Sigmoid colon (tissue), 4 donors: ENCODE measurements at regions not wholly inside any gene's neighbourhood (a gene's known extent, or its start where the extent isn't known, plus 50 kb on each side); places are given as distances from the start of the nearest gene placed in this dataset.
"Not testable (repeated sequence)": the region's sequence is repeated elsewhere in the genome, so short reads cannot be mapped to it uniquely, and the experiment has no call there.

Source experiments
- POLR2A ChIP-seq, 2 donors: fragments of 450-650 bp; IDR thresholded peaks; one replicate each; pipeline ENCODE4 v1.6.1; 2016; ENCODE audit warnings: antibody characterized with exemption in 2 of 2, mild to moderate bottlenecking in 2 of 2, moderate library complexity in 2 of 2
- POLR2AphosphoS5 ChIP-seq, 4 donors: sonication (generic); formaldehyde crosslinking; IDR thresholded peaks; one replicate each; pipeline ENCODE4 v1.6.1; 2017; ENCODE audit warnings: antibody characterized with exemption in 4 of 4
- TF ChIP-seq, protein P1 (sequence below), 4 experiments: fragments of 450-650 bp in 3 of 4; fragments of 200-600 bp in 1 of 4; IDR thresholded peaks; one replicate each; pipeline ENCODE4 v1.5.1; 2016 to 2019; ENCODE audit warnings: antibody characterized with exemption in 4 of 4, mild to moderate bottlenecking in 3 of 4, moderate library complexity in 2 of 4

DNA sequence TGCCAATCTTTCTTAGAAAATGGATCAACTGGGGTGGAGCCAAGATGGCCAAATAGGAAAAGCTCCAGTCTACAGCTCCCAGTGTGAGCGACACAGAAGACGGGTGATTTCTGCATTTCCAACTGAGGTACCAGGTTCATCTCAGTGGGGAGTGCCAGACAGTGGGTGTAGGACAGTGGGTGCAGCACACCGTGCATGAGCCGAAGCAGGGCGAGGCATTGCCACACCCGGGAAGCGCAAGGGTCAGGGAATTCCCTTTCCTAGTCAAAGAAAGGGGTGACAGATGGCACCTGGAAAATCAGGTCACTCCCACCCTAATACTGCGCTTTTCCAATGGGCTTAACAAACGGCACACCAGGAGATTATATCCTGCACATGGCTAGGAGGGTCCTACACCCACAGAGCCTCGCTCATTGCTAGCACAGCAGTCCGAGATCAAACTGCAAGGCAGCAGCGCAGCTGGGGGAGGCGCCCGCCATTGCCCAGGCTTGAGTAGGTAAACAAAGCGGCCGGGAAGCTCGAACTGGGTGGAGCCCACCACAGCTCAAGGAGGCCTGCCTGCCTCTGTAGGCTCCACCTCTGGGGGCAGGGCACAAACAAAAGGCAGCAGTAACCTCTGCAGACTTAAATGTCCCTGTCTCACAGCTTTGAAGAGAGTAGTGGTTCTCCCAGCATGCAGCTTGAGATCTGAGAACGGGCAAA, 61.3 kb upstream of the LHFPL2 start:
- not testable (repeated sequence) for TF ChIP-seq POLR2AphosphoS5, POLR2A (IDR thresholded peaks at IDR 0.05)
- TF ChIP-seq, protein P1, sequence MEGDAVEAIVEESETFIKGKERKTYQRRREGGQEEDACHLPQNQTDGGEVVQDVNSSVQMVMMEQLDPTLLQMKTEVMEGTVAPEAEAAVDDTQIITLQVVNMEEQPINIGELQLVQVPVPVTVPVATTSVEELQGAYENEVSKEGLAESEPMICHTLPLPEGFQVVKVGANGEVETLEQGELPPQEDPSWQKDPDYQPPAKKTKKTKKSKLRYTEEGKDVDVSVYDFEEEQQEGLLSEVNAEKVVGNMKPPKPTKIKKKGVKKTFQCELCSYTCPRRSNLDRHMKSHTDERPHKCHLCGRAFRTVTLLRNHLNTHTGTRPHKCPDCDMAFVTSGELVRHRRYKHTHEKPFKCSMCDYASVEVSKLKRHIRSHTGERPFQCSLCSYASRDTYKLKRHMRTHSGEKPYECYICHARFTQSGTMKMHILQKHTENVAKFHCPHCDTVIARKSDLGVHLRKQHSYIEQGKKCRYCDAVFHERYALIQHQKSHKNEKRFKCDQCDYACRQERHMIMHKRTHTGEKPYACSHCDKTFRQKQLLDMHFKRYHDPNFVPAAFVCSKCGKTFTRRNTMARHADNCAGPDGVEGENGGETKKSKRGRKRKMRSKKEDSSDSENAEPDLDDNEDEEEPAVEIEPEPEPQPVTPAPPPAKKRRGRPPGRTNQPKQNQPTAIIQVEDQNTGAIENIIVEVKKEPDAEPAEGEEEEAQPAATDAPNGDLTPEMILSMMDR (IDR thresholded peaks at IDR 0.05) = not testable (repeated sequence)
